ENCODE measurements at regions not wholly inside any gene's neighbourhood (a gene's known extent, or its start where the extent isn't known, plus 50 kb on each side); places are given as distances from the start of the nearest gene placed in this dataset.

- no peak for DNase-seq (ENCODE audit: low spot score)
- no peak for TF ChIP-seq CTCF (conservative IDR thresholded peaks at IDR 0.05; ENCODE audit: low read depth)
- no peak overlapping the region for H3K27ac ChIP-seq
- ChIA-PET CTCF (interaction anchor here (0.6 kb wide), 1 partner anchor 545 kb away, joined by 3 read pairs; no protein-coding TSS in a partner anchor), POLR2A (ENCODE audit: low non-redundant PET) (no interaction called here)
These were observed 122.6 kb upstream of the RPL38 start for GRCh38 chr17:74080656-74081582.

GRCh38 chr17:74082886-74083285 lies 120.6 kb upstream of the RPL38 start:
- no peak for TF ChIP-seq CTCF (conservative IDR thresholded peaks at IDR 0.05; ENCODE audit: low read depth)
- POLR2A ChIA-PET (ENCODE audit: low non-redundant PET): no interaction called here
- no peak overlapping the region for H3K27ac ChIP-seq
- no peak for DNase-seq (ENCODE audit: low spot score)
- CTCF ChIA-PET: interaction anchor here (0.5 to 0.6 kb wide), 2 partner anchors 32 to 1358 kb away, joined by 3 to 4 read pairs; no protein-coding TSS in a partner anchor

- TF ChIP-seq CTCF (conservative IDR thresholded peaks at IDR 0.05; ENCODE audit: low read depth): no peak
- no peak overlapping the region for H3K27ac ChIP-seq
- ChIA-PET POLR2A (ENCODE audit: low non-redundant PET) (no interaction called here), CTCF (interaction anchor here (0.5 to 0.6 kb wide), 3 partner anchors 32 to 1358 kb away, joined by 3 to 5 read pairs (median 4); no protein-coding TSS in a partner anchor)
- no peak for DNase-seq (ENCODE audit: low spot score)
These were observed 120.2 kb upstream of the RPL38 start for GRCh38 chr17:74083321-74083720.

- ChIA-PET CTCF (interaction anchor here (0.6 kb wide), 1 partner anchor 13 kb away, joined by 4 read pairs; no protein-coding TSS in a partner anchor), POLR2A (ENCODE audit: low non-redundant PET) (no interaction called here)
- no peak for TF ChIP-seq CTCF (conservative IDR thresholded peaks at IDR 0.05; ENCODE audit: low read depth)
- no peak overlapping the region for H3K27ac ChIP-seq
- DNase-seq (ENCODE audit: low spot score): no peak
These were observed 118.0 kb upstream of the RPL38 start for GRCh38 chr17:74085434-74085833.

GRCh38 chr17:74087002-74087585 lies 116.4 kb upstream of the RPL38 start:
- CTCF ChIA-PET: no interaction called here
- POLR2A ChIA-PET (ENCODE audit: low non-redundant PET): no interaction called here

More at GRCh38 chr17:74087002-74087585, 116.4 kb upstream of the RPL38 start:
- no peak for DNase-seq (ENCODE audit: low spot score)
- no peak overlapping the region for H3K27ac ChIP-seq
- no peak for TF ChIP-seq CTCF (conservative IDR thresholded peaks at IDR 0.05; ENCODE audit: low read depth)
